Trophoblast cell (in vitro differentiated cells and primary cell): ENCODE measurements at regions not wholly inside any gene's neighbourhood (a gene's known extent, or its start where the extent isn't known, plus 50 kb on each side); places are given as distances from the start of the nearest gene placed in this dataset.

Experiments
- DNase-seq, 2 donors: peaks; one replicate each; pipeline ENCODE4 v3.0.0-alpha.2; 2016
- H2AFZ ChIP-seq: 2 replicates; pipeline ENCODE4 v1.6.1; 2013; ENCODE audit warnings: low read length, moderate library complexity, mild to moderate bottlenecking; ENCODE audit not compliant: insufficient read depth, poor library complexity
- H2AK5ac ChIP-seq: 2 replicates; pipeline ENCODE4 v1.6.1; 2013; ENCODE audit warnings: mild to moderate bottlenecking, low read length
- H2BK120ac ChIP-seq: 2 replicates; pipeline ENCODE4 v1.6.1; 2013; ENCODE audit warnings: low read length, mild to moderate bottlenecking, moderate library complexity; ENCODE audit not compliant: insufficient read depth, poor library complexity
- H2BK12ac ChIP-seq: 2 replicates; pipeline ENCODE4 v1.6.1; 2013; ENCODE audit warnings: mild to moderate bottlenecking, low read length, moderate library complexity
- H2BK5ac ChIP-seq: 2 replicates; pipeline ENCODE4 v1.6.1; 2013; ENCODE audit warnings: low read length, low read depth, moderate library complexity, mild to moderate bottlenecking; ENCODE audit not compliant: poor library complexity
- H3K14ac ChIP-seq: 2 replicates; pipeline ENCODE4 v1.6.1; 2013; ENCODE audit warnings: mild to moderate bottlenecking, low read length
- H3K18ac ChIP-seq: 2 replicates; pipeline ENCODE4 v1.6.1; 2013; ENCODE audit warnings: mild to moderate bottlenecking, low read length
- H3K23ac ChIP-seq: 2 replicates; pipeline ENCODE4 v1.6.1; 2013; ENCODE audit warnings: low read length
- H3K27ac ChIP-seq: 2 replicates; pipeline ENCODE4 v1.5.1; 2013; ENCODE audit warnings: low read depth, mild to moderate bottlenecking, inconsistent platforms, low read length, moderate library complexity
- H3K27me3 ChIP-seq: 2 replicates; pipeline ENCODE4 v1.6.1; 2013; ENCODE audit warnings: inconsistent platforms, mild to moderate bottlenecking, low read length, moderate library complexity; ENCODE audit not compliant: insufficient read depth
- H3K36me3 ChIP-seq, 2 experiments: 1 replicate in 1 of 2; 2 replicates in 1 of 2; pipeline ENCODE4 v1.6.1; 2013; ENCODE audit warnings: low read length in 2 of 2, mild to moderate bottlenecking in 2 of 2, moderate library complexity in 1 of 2; ENCODE audit not compliant: insufficient read depth in 2 of 2, control insufficient read depth in 1 of 2
- H3K4ac ChIP-seq: 2 replicates; pipeline ENCODE4 v1.6.1; 2013; ENCODE audit warnings: low read depth, mild to moderate bottlenecking, low read length, moderate library complexity
- H3K4me1 ChIP-seq, 2 experiments: 1 replicate in 1 of 2; 2 replicates in 1 of 2; pipeline ENCODE4 v1.6.1; 2013; ENCODE audit warnings: low read length in 2 of 2, mild to moderate bottlenecking in 2 of 2, moderate library complexity in 1 of 2; ENCODE audit not compliant: insufficient read depth in 2 of 2, control insufficient read depth in 1 of 2
- H3K4me2 ChIP-seq: 2 replicates; pipeline ENCODE4 v1.6.1; 2013; ENCODE audit warnings: inconsistent platforms, mild to moderate bottlenecking, low read length, moderate library complexity
- H3K4me3 ChIP-seq: 2 replicates; pipeline ENCODE4 v1.5.1; 2013; ENCODE audit warnings: mild to moderate bottlenecking, low read depth, low read length, inconsistent platforms
- H3K79me1 ChIP-seq: one replicate; pipeline ENCODE4 v1.6.1; 2013; ENCODE audit warnings: low read length
- H3K79me2 ChIP-seq: 2 replicates; pipeline ENCODE4 v1.6.1; 2013; ENCODE audit warnings: low read length, mild to moderate bottlenecking; ENCODE audit not compliant: control insufficient read depth, insufficient read depth, poor library complexity
- H3K9ac ChIP-seq: 2 replicates; pipeline ENCODE4 v1.6.1; 2013; ENCODE audit warnings: mild to moderate bottlenecking, low read length
- H3K9me3 ChIP-seq: 2 replicates; pipeline ENCODE4 v1.6.1; 2013; ENCODE audit warnings: low read depth, mild to moderate bottlenecking, control low read depth, inconsistent platforms, low read length; ENCODE audit not compliant: insufficient read depth
- H4K12ac ChIP-seq: 2 replicates; pipeline ENCODE4 v1.6.1; 2013; ENCODE audit warnings: low read depth, mild to moderate bottlenecking, low read length, moderate library complexity
- H4K8ac ChIP-seq: 2 replicates; pipeline ENCODE4 v1.6.1; 2013; ENCODE audit warnings: low read depth, mild to moderate bottlenecking, low read length, moderate library complexity
- H4K91ac ChIP-seq: one replicate; pipeline ENCODE4 v1.6.1; 2013; ENCODE audit warnings: low read depth, mild to moderate bottlenecking, low read length, moderate library complexity
- WGBS: extraction: QIAGEN DNeasy Blood & Tissue Kit; methylation state at CpG from one replicate; pipeline ENCODE4 v1.1.7; 2013; ENCODE audit warnings: missing lambda C conversion rate; ENCODE audit not compliant: insufficient read length, insufficient coverage; ENCODE audit errors: extremely low coverage; 5-methylcytosine and 5-hydroxymethylcytosine counted together

DNA sequence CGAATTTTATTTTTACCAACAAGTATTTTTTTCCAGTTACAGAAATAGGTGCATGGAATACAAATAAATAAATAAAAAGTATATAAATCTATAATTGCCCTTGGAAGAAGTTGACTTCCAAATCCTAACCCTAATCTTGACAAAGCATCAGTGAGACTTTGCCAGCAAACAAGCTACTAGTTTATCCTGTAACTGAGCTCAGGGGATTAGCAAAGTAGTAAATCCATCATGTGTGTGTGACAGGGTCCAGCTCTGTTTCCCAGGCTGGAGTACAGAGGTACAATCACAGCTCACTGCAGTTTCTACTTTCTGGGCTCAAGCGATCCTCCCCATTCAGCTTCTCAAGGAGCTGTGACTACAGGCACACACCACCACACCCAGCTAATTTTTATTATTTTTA, 948.0 kb upstream of the CNTNAP5 start:
- Histone ChIP-seq H4K12ac (no peak overlapping the region), H3K4me2 (no peak overlapping the region), H4K8ac (no peak overlapping the region), H3K9ac (no peak overlapping the region), H4K91ac (no peak overlapping the region), H2AK5ac (no peak overlapping the region), H3K79me1 (no peaks in the 10 kb centered on the region), H3K23ac (no peak overlapping the region), H2BK5ac (no peak overlapping the region), H3K9me3 (no peaks in the 10 kb centered on the region), H2AFZ (no peak overlapping the region), H2BK120ac (no peak overlapping the region), H3K4me3 (no peak overlapping the region), H3K4ac (no peak overlapping the region), H3K79me2 (no peaks in the 10 kb centered on the region), H3K4me1 (peaks cover 0 to 2% of the 10 kb centered on the region in 2 experiments), H3K14ac (no peak overlapping the region), H3K27me3 (no peaks in the 10 kb centered on the region), H2BK12ac (no peak overlapping the region), H3K18ac (no peak overlapping the region), H3K36me3 (no peaks in the 10 kb centered on the region), H3K27ac (no peak overlapping the region)
- WGBS = no CpG with 5 or more reads among the region's 2 CpGs
- DNase-seq = no peak

DNA sequence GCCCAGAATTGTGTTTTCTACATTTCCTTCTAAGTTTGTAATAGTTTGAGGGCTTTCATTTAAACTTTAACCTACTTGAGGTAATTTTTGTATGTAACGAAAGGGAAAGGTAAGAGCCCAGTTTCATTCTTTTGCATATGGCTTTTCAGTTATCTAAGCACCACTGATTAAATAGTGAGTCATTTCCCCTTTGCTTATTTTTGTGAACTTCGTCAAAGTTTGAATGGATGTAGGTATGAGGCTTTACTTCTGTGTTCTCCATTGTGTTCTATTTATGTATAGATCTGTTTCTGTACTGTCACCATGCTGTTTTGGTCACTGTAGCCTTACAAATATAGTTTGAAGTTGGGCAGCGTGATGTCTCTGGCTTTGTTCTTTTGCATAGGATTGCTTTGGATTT, 944.8 kb upstream of the CNTNAP5 start:
- Histone ChIP-seq H2BK5ac (no peak overlapping the region), H3K4ac (no peak overlapping the region), H3K79me2 (no peaks in the 10 kb centered on the region), H2AFZ (no peak overlapping the region), H3K9ac (no peak overlapping the region), H4K8ac (no peak overlapping the region), H3K4me1 (peaks cover 0 to 2% of the 10 kb centered on the region in 2 experiments), H2AK5ac (no peak overlapping the region), H3K27ac (no peak overlapping the region), H3K23ac (no peak overlapping the region), H3K79me1 (no peaks in the 10 kb centered on the region), H3K4me3 (no peak overlapping the region), H3K18ac (no peak overlapping the region), H3K4me2 (no peak overlapping the region), H3K27me3 (no peaks in the 10 kb centered on the region), H2BK120ac (no peak overlapping the region), H3K9me3 (no peaks in the 10 kb centered on the region), H3K14ac (no peak overlapping the region), H3K36me3 (no peaks in the 10 kb centered on the region), H4K12ac (no peak overlapping the region), H4K91ac (no peak overlapping the region), H2BK12ac (no peak overlapping the region)
- no peak for DNase-seq
- no CpG with 5 or more reads among the region's 3 CpGs for WGBS

DNA sequence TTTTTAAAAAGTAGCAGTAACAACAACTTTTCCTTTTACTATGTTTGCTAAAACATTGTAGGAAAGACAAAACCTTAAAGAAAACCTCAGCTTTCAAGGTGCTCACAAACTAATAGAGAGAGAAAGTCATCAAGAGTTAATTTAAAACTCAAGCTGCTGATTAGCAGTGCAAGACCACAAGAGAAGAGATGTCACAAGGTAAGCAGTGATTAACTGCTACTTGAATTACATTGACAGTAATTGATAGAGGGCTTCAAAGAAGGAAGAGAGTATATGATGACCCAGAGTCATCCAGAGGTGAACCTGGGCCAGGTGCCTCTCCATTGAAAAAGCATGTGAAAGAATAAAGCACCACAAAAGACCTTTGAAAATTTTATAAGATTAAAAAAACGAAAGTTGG, 939.6 kb upstream of the CNTNAP5 start:
- H3K79me2 ChIP-seq = no peaks in the 10 kb centered on the region
- no peak overlapping the region for H3K14ac ChIP-seq
- no peak overlapping the region for H4K8ac ChIP-seq
- H2BK12ac ChIP-seq = no peak overlapping the region
- no peak overlapping the region for H3K27ac ChIP-seq
- no peak overlapping the region for H3K4ac ChIP-seq
- no peak overlapping the region for H3K4me3 ChIP-seq
- no CpG with 5 or more reads among the region's 1 CpG for WGBS
- no peak overlapping the region for H2AK5ac ChIP-seq
- H3K23ac ChIP-seq = no peak overlapping the region
- H2BK5ac ChIP-seq = no peak overlapping the region
- DNase-seq = no peak
- no peak overlapping the region for H3K4me2 ChIP-seq
- H3K9me3 ChIP-seq = no peaks in the 10 kb centered on the region
- H2AFZ ChIP-seq = no peak overlapping the region
- no peaks in the 10 kb centered on the region for H3K27me3 ChIP-seq
- H4K12ac ChIP-seq = no peak overlapping the region
- no peak overlapping the region for H3K9ac ChIP-seq
- no peaks in the 10 kb centered on the region for H3K79me1 ChIP-seq
- no peak overlapping the region for H4K91ac ChIP-seq
- H3K36me3 ChIP-seq = no peaks in the 10 kb centered on the region
- H3K4me1 ChIP-seq = peaks cover 0 to 3% of the 10 kb centered on the region in 2 experiments
- H3K18ac ChIP-seq = no peak overlapping the region
- no peak overlapping the region for H2BK120ac ChIP-seq

DNA sequence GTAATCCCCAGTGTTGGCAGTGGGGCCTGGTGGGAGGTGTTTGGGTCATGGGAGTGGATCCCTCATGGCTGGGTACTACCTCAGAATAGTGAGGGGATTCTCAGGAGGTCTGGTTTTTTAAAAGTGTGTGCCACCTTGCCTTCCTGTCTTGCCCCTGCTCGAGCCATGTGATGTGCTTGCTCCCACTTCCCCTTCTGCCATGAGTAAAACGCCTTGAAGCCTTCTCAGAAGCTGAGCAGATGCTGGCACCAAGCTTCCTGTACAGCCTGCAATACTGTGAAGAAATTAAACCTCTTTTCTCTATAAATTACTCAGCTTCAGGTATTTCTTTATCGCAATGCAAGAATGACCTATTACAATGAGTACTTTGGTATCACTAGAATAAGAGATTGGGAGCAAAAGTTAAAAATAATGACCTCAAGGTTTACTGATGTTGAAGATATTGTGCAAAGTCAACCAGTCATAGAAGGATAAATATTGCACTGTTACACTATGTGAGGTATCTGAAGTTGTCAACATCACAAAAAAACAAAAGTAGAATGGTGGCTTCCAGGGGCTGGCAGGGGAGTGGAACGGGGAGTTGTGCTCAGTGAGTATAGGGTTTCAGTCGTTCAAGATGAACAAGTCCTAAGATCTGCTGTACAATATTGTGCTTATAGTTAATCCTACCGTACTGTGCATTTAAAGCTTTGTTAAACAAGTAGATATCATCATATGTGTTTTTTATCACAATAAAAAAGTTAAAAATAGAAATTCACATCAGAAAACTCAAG, 938.3 kb upstream of the CNTNAP5 start:
- H3K4me1 ChIP-seq = peaks cover 0 to 2% of the 10 kb centered on the region in 2 experiments
- H2BK5ac ChIP-seq = peak overlapping the region; percentile 13
- no peaks in the 10 kb centered on the region for H3K9me3 ChIP-seq
- H3K18ac ChIP-seq = no peak overlapping the region
- H3K9ac ChIP-seq = no peak overlapping the region
- no CpG with 5 or more reads among the region's 6 CpGs for WGBS
- no peak overlapping the region for H4K8ac ChIP-seq
- peak overlapping the region; percentile 37 for H4K91ac ChIP-seq
- H2BK120ac ChIP-seq = peak overlapping the region; percentile 43
- H2AK5ac ChIP-seq = peak overlapping the region; percentile 29
- DNase-seq = no peak
- peak overlapping the region; percentile 80 for H4K12ac ChIP-seq
- no peak overlapping the region for H3K14ac ChIP-seq
- no peaks in the 10 kb centered on the region for H3K79me1 ChIP-seq
- H3K36me3 ChIP-seq = no peaks in the 10 kb centered on the region
- H3K4ac ChIP-seq = no peak overlapping the region
- H3K23ac ChIP-seq = no peak overlapping the region
- no peak overlapping the region for H3K27ac ChIP-seq
- no peak overlapping the region for H2AFZ ChIP-seq
- H3K4me2 ChIP-seq = no peak overlapping the region
- no peak overlapping the region for H3K4me3 ChIP-seq
- no peaks in the 10 kb centered on the region for H3K79me2 ChIP-seq
- H3K27me3 ChIP-seq = no peaks in the 10 kb centered on the region
- peak overlapping the region; percentile 49 for H2BK12ac ChIP-seq
